SK-N-SH (cell line): ENCODE measurements at regions not wholly inside any gene's neighbourhood (a gene's known extent, or its start where the extent isn't known, plus 50 kb on each side); places are given as distances from the start of the nearest gene placed in this dataset.

ENCODE experiments used
- CTCF ChIA-PET: fragments of 300-600, 350-600 bp; formaldehyde crosslinking; extraction: SDS; loops from one replicate; lab custom pipeline; 2021; lab: Yijun Ruan, JAX
- POLR2A ChIA-PET: fragments of 350-600 bp; sonication (Branson Sonifier 250); formaldehyde crosslinking; extraction: SDS; loops from one replicate; lab custom pipeline; 2020; ENCODE audit warnings: antibody characterized with exemption, inconsistent platforms; lab: Yijun Ruan, JAX
- DNase-seq: peaks from one replicate; pipeline ENCODE4 v3.0.0; 2012
- H2AFZ ChIP-seq: fragments of 200-600 bp; sonication (generic); 2 replicates; pipeline ENCODE4 v1.8.1; 2016; ENCODE audit warnings: antibody characterized with exemption, mild to moderate bottlenecking, low read depth
- H3F3A ChIP-seq: fragments of 200-600 bp; sonication (generic); replicated peaks from 2 replicates; pipeline ENCODE3; 2016; ENCODE audit warnings: antibody characterized with exemption, mild to moderate bottlenecking; ENCODE audit not compliant: insufficient read depth
- H3K27ac ChIP-seq, 2 experiments: fragments of 200-500 bp in 1 of 2; fragments of 200-600 bp in 1 of 2; sonication (Bioruptor generic) in 1 of 2; sonication (generic), shearing (Covaris generic) in 1 of 2; 2 replicates each; pipeline versions ENCODE4 v1.5.1 to v1.6.1; 2014 to 2016; ENCODE audit warnings: low read depth in 2 of 2, inconsistent platforms in 1 of 2, low read length in 1 of 2, mild to moderate bottlenecking in 1 of 2, mixed read lengths in 1 of 2
- H3K27me3 ChIP-seq: fragments of 200-600 bp; sonication (generic), shearing (Covaris generic); 2 replicates; pipeline ENCODE4 v1.6.1; 2016; ENCODE audit warnings: mixed run types; ENCODE audit not compliant: insufficient read depth
- H3K36me3 ChIP-seq, 2 experiments: fragments of 200-500 bp in 1 of 2; fragments of 200-600 bp in 1 of 2; sonication (Bioruptor generic) in 1 of 2; sonication (generic) in 1 of 2; replicated peaks in 1 of 2; 2 replicates each; pipeline versions ENCODE3 to v1.5.1; 2014 to 2016; ENCODE audit warnings: low read length in 1 of 2, mild to moderate bottlenecking in 1 of 2; ENCODE audit not compliant: insufficient read depth in 2 of 2, control insufficient read depth in 1 of 2
- H3K4me1 ChIP-seq, 2 experiments: fragments of 200-500 bp in 1 of 2; fragments of 200-600 bp in 1 of 2; sonication (Bioruptor generic) in 1 of 2; sonication (generic), shearing (Covaris generic) in 1 of 2; 2 replicates each; pipeline versions ENCODE4 v1.5.1 to v1.6.1; 2014 to 2016; ENCODE audit warnings: low read depth in 1 of 2, low read length in 1 of 2, mixed run types in 1 of 2; ENCODE audit not compliant: insufficient read depth in 2 of 2, control insufficient read depth in 1 of 2
- H3K4me2 ChIP-seq: fragments of 200-600 bp; sonication (generic), shearing (Covaris generic); 2 replicates; pipeline ENCODE4 v1.6.1; 2017; ENCODE audit warnings: mixed run types
- H3K4me3 ChIP-seq, 2 experiments: fragments of 200-500 bp in 1 of 2; fragments of 200-600 bp in 1 of 2; sonication (Bioruptor generic) in 1 of 2; sonication (generic), shearing (Covaris generic) in 1 of 2; 2 replicates each; pipeline versions ENCODE4 v1.5.1 to v1.8.1; 2014 to 2016; ENCODE audit warnings: low read depth in 2 of 2, inconsistent platforms in 1 of 2, low read length in 1 of 2, mild to moderate bottlenecking in 1 of 2, mixed read lengths in 1 of 2, moderate library complexity in 1 of 2
- H3K79me2 ChIP-seq: fragments of 200-600 bp; sonication (generic); 2 replicates; pipeline ENCODE4 v1.8.1; 2017; ENCODE audit warnings: mild to moderate bottlenecking; ENCODE audit not compliant: insufficient read depth
- H3K9ac ChIP-seq: fragments of 200-600 bp; sonication (generic); 2 replicates; pipeline ENCODE4 v1.6.1; 2017; ENCODE audit warnings: mixed run types
- H3K9me2 ChIP-seq: fragments of 200-600 bp; sonication (generic); 2 replicates; pipeline ENCODE4 v1.6.1; 2017; ENCODE audit warnings: mixed run types
- H3K9me3 ChIP-seq: fragments of 200-600 bp; sonication (generic); 2 replicates; pipeline ENCODE4 v1.6.1; 2017; ENCODE audit warnings: mixed run types, mild to moderate bottlenecking, moderate library complexity
- H4K20me1 ChIP-seq: fragments of 200-600 bp; sonication (generic); 2 replicates; pipeline ENCODE4 v1.6.1; 2017; ENCODE audit warnings: mild to moderate bottlenecking, mixed run types; ENCODE audit not compliant: insufficient read depth
- CHD2 ChIP-seq: fragments of 150-350 bp; IDR thresholded peaks from 2 replicates; pipeline ENCODE4 v1.6.1; 2018; ENCODE audit warnings: low read length; ENCODE audit not compliant: partially characterized antibody
- ELF1 ChIP-seq: IDR thresholded peaks from 2 replicates; pipeline ENCODE4 v1.4.0; 2012
- EP300 ChIP-seq, 2 experiments: IDR thresholded peaks; 2 replicates each; pipeline versions ENCODE4 v1.4.0 to v1.6.1; 2012; ENCODE audit warnings: borderline replicate concordance in 1 of 2, low read depth in 1 of 2, low read length in 1 of 2
- EZH2phosphoT487 ChIP-seq: fragments of 200-600 bp; sonication (generic); IDR thresholded peaks from 2 replicates; pipeline ENCODE4 v1.6.1; 2017; ENCODE audit warnings: low read depth, mixed run types, mild to moderate bottlenecking, antibody characterized with exemption, moderate library complexity, borderline replicate concordance
- FOSL2 ChIP-seq: IDR thresholded peaks from 2 replicates; pipeline ENCODE4 v1.4.0; 2012; ENCODE audit warnings: low read depth, mild to moderate bottlenecking, moderate library complexity, borderline replicate concordance
- FOXJ3 ChIP-seq: sonication (generic); formaldehyde crosslinking; IDR thresholded peaks from 2 replicates; pipeline ENCODE4 v1.5.1; 2020; ENCODE audit warnings: mild to moderate bottlenecking, missing genetic modification reagents
- JUND ChIP-seq: IDR thresholded peaks from 2 replicates; pipeline ENCODE4 v1.4.0; 2012
- RCOR1 ChIP-seq: fragments of 150-350 bp; IDR thresholded peaks from 2 replicates; pipeline ENCODE4 v1.6.1; 2017; ENCODE audit warnings: antibody characterized with exemption, low read length
- RXRA ChIP-seq: IDR thresholded peaks from 2 replicates; pipeline ENCODE4 v1.4.0; 2012; ENCODE audit warnings: low read depth, mild to moderate bottlenecking, borderline replicate concordance
- SIN3A ChIP-seq: IDR thresholded peaks from 2 replicates; pipeline ENCODE4 v1.6.1; 2012; ENCODE audit warnings: low read depth, mild to moderate bottlenecking, low read length, moderate library complexity, borderline replicate concordance
- TCF12 ChIP-seq: IDR thresholded peaks from 2 replicates; pipeline ENCODE4 v1.4.0; 2012
- TEAD4 ChIP-seq: IDR thresholded peaks from 2 replicates; pipeline ENCODE4 v1.4.0; 2012; ENCODE audit warnings: mild to moderate bottlenecking, borderline replicate concordance; ENCODE audit not compliant: insufficient read depth
- YY1 ChIP-seq: IDR thresholded peaks from 2 replicates; pipeline ENCODE4 v1.4.0; 2012; ENCODE audit warnings: low read depth, mild to moderate bottlenecking
- WGBS: methylation state at CpG from one replicate; pipeline ENCODE4 v1.1.6; 2017; ENCODE audit warnings: low lambda C conversion rate; 5-methylcytosine and 5-hydroxymethylcytosine counted together
- TF ChIP-seq, protein P1 (sequence below): IDR thresholded peaks from 2 replicates; pipeline ENCODE4 v1.6.1; 2012; ENCODE audit warnings: mild to moderate bottlenecking, low read depth, low read length, moderate library complexity
- TF ChIP-seq, protein P2 (sequence below): IDR thresholded peaks from 2 replicates; pipeline ENCODE4 v1.4.0; 2012; ENCODE audit warnings: low read depth
- TF ChIP-seq, protein P3 (sequence below): fragments of 150-350 bp; IDR thresholded peaks from 2 replicates; pipeline ENCODE4 v1.6.1; 2016; ENCODE audit warnings: mild to moderate bottlenecking, low read depth, low read length

DNA sequence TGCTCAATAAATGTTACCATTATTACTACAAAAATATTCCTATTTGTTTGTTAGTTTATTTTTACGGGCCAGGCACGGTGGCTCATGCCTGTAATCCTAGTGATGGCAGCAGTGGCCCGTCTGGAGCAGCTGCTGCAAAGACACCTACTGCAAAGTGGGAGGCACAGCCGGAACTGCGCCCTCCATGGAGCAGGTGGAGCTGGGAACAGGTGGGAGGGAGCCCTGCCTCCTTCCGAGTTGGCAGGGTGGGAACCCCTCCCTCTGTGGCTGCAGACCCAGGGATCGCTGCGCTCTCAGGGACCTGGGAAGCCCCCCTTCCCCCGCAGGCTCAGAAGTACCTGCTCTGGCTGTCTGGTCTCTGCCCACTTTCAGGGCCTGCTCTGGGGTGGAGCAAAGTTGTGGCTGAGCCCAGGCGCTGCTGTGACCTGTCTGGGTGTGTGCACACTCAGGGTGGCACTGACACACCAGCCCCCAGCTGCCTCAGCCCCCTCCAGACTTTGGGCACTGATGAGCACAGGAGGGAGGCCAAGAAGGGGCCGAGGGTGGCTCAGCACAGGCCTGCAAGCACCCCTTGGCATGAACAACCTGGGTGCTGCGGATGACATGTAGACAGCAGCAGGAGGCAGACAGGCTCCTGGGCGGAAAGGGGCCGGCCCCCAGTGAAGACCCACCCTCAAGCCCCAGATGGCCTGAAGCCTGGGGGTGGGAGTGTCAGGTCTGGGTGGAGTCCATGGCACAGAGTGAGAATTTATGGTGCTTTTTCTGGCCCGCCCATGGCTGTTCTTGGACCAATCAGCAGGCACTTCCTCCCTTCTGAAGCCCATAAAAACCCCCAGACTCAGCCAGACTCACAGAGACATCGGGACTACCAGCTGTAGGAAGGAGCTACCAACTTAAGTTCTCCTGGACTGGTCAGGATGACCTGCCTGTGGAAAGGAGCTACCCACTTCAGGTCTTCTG is 103.7 kb upstream of the CLMP start:
- no peak for DNase-seq
- Histone ChIP-seq H3K27ac (no peak overlapping the region), H3K9me3 (no peaks in the 10 kb centered on the region), H3K9me2 (no peaks in the 10 kb centered on the region), H3K4me2 (no peak overlapping the region), H4K20me1 (no peaks in the 10 kb centered on the region), H3K36me3 (no peaks in the 10 kb centered on the region), H3F3A (no peaks in the 10 kb centered on the region), H3K4me3 (no peak overlapping the region), H3K4me1 (peaks cover 4 to 19% of the 10 kb centered on the region in 2 experiments; a peak in 3 of 4 replicates), H3K79me2 (no peaks in the 10 kb centered on the region), H2AFZ (no peak overlapping the region), H3K27me3 (no peaks in the 10 kb centered on the region), H3K9ac (no peak overlapping the region)
- no peak for TF ChIP-seq RXRA
- TF ChIP-seq SIN3A: no peak
- TF ChIP-seq YY1: no peak
- TF ChIP-seq TEAD4: no peak
- no peak for TF ChIP-seq EP300 (IDR thresholded peaks at IDR 0.05; ENCODE audit: borderline replicate concordance in 1 of 2, low read depth in 1 of 2, low read length in 1 of 2)
- TF ChIP-seq JUND: no peak
- no peak for TF ChIP-seq FOSL2
- no peak for TF ChIP-seq FOXJ3
- no peak for TF ChIP-seq TCF12
- TF ChIP-seq EZH2phosphoT487: no peak
- TF ChIP-seq, protein P1, sequence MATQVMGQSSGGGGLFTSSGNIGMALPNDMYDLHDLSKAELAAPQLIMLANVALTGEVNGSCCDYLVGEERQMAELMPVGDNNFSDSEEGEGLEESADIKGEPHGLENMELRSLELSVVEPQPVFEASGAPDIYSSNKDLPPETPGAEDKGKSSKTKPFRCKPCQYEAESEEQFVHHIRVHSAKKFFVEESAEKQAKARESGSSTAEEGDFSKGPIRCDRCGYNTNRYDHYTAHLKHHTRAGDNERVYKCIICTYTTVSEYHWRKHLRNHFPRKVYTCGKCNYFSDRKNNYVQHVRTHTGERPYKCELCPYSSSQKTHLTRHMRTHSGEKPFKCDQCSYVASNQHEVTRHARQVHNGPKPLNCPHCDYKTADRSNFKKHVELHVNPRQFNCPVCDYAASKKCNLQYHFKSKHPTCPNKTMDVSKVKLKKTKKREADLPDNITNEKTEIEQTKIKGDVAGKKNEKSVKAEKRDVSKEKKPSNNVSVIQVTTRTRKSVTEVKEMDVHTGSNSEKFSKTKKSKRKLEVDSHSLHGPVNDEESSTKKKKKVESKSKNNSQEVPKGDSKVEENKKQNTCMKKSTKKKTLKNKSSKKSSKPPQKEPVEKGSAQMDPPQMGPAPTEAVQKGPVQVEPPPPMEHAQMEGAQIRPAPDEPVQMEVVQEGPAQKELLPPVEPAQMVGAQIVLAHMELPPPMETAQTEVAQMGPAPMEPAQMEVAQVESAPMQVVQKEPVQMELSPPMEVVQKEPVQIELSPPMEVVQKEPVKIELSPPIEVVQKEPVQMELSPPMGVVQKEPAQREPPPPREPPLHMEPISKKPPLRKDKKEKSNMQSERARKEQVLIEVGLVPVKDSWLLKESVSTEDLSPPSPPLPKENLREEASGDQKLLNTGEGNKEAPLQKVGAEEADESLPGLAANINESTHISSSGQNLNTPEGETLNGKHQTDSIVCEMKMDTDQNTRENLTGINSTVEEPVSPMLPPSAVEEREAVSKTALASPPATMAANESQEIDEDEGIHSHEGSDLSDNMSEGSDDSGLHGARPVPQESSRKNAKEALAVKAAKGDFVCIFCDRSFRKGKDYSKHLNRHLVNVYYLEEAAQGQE: no peak
- no peak for TF ChIP-seq CHD2
- no peak for TF ChIP-seq ELF1
- TF ChIP-seq, protein P2, sequence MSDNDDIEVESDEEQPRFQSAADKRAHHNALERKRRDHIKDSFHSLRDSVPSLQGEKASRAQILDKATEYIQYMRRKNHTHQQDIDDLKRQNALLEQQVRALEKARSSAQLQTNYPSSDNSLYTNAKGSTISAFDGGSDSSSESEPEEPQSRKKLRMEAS: no peak
- TF ChIP-seq, protein P3, sequence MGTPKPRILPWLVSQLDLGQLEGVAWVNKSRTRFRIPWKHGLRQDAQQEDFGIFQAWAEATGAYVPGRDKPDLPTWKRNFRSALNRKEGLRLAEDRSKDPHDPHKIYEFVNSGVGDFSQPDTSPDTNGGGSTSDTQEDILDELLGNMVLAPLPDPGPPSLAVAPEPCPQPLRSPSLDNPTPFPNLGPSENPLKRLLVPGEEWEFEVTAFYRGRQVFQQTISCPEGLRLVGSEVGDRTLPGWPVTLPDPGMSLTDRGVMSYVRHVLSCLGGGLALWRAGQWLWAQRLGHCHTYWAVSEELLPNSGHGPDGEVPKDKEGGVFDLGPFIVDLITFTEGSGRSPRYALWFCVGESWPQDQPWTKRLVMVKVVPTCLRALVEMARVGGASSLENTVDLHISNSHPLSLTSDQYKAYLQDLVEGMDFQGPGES: no peak
- no peak for TF ChIP-seq RCOR1
- ChIA-PET POLR2A (no interaction called here), CTCF (interaction anchor here (0.8 to 9.5 kb wide), 5 partner anchors 10 to 178 kb away, joined by 3 to 118 read pairs (median 3); no protein-coding TSS in a partner anchor)
- 80% methylated on average over 8 of the region's 16 CpGs for WGBS
